ENCODE measurements at regions not wholly inside any gene's neighbourhood (a gene's known extent, or its start where the extent isn't known, plus 50 kb on each side); places are given as distances from the start of the nearest gene placed in this dataset.

- Histone ChIP-seq H3K4me3 (no peak overlapping the region), H3K27me3 (no peaks in the 10 kb centered on the region), H3K36me3 (no peaks in the 10 kb centered on the region), H3K4me1 (peaks cover 13% of the 10 kb centered on the region), H3K9me3 (no peaks in the 10 kb centered on the region), H3K27ac (peak overlapping the region; percentile 14)
- DNase-seq (ENCODE audit: low spot score in 2 of 2), result no peak
- TF ChIP-seq EP300 (IDR thresholded peaks at IDR 0.05), result no peak
- TF ChIP-seq POLR2AphosphoS5 (IDR thresholded peaks at IDR 0.05), result no peak
- TF ChIP-seq CTCF (IDR thresholded peaks at IDR 0.05), result no peak
- TF ChIP-seq POLR2A (IDR thresholded peaks at IDR 0.05), result no peak
- WGBS, result 74% methylated on average over 2 of the region's 2 CpGs
These were observed 168.6 kb downstream of the C7orf25 start for GRCh38 chr7:42743077-42743858.

- H3K27me3 ChIP-seq, result no peaks in the 10 kb centered on the region
- peaks cover 13% of the 10 kb centered on the region for H3K4me1 ChIP-seq
- TF ChIP-seq CTCF (IDR thresholded peaks at IDR 0.05) (no peak), EP300 (IDR thresholded peaks at IDR 0.05) (no peak), POLR2AphosphoS5 (IDR thresholded peaks at IDR 0.05) (no peak), POLR2A (IDR thresholded peaks at IDR 0.05) (no peak)
- no peak overlapping the region for H3K27ac ChIP-seq
- WGBS, result 47% methylated on average over 3 of the region's 3 CpGs
- no peak overlapping the region for H3K4me3 ChIP-seq
- H3K9me3 ChIP-seq, result no peaks in the 10 kb centered on the region
- no peak for DNase-seq (ENCODE audit: low spot score in 2 of 2)
- H3K36me3 ChIP-seq, result no peaks in the 10 kb centered on the region
These were observed 169.6 kb downstream of the C7orf25 start for GRCh38 chr7:42742318-42742717.

GRCh38 chr7:42740408-42740807, 171.5 kb downstream of the C7orf25 start:
- WGBS, result 38% methylated on average over 3 of the region's 3 CpGs
- no peaks in the 10 kb centered on the region for H3K36me3 ChIP-seq
- no peak for TF ChIP-seq POLR2A (IDR thresholded peaks at IDR 0.05)
- no peak for TF ChIP-seq EP300 (IDR thresholded peaks at IDR 0.05)
- no peak for TF ChIP-seq CTCF (IDR thresholded peaks at IDR 0.05)
- TF ChIP-seq POLR2AphosphoS5 (IDR thresholded peaks at IDR 0.05), result no peak

GRCh38 chr7:42739638-42740037, 172.2 kb downstream of the C7orf25 start:
- H3K36me3 ChIP-seq, result no peaks in the 10 kb centered on the region
- no peaks in the 10 kb centered on the region for H3K27me3 ChIP-seq
- H3K4me3 ChIP-seq, result no peak overlapping the region
- H3K9me3 ChIP-seq, result no peaks in the 10 kb centered on the region
- peaks cover 9% of the 10 kb centered on the region for H3K4me1 ChIP-seq
- WGBS, result 63% methylated on average over 8 of the region's 8 CpGs
- TF ChIP-seq EP300 (IDR thresholded peaks at IDR 0.05) (no peak), POLR2AphosphoS5 (IDR thresholded peaks at IDR 0.05) (no peak), POLR2A (IDR thresholded peaks at IDR 0.05) (no peak), CTCF (IDR thresholded peaks at IDR 0.05) (no peak)
- DNase-seq (ENCODE audit: low spot score in 2 of 2), result no peak
- H3K27ac ChIP-seq, result peak overlapping the region; percentile 7

More at GRCh38 chr7:42740408-42740807, 171.5 kb downstream of the C7orf25 start:
- Histone ChIP-seq H3K4me1 (peaks cover 9% of the 10 kb centered on the region), H3K4me3 (no peak overlapping the region), H3K27me3 (no peaks in the 10 kb centered on the region), H3K9me3 (no peaks in the 10 kb centered on the region), H3K27ac (no peak overlapping the region)
- DNase-seq (ENCODE audit: low spot score in 2 of 2), result no peak

- TF ChIP-seq POLR2AphosphoS5 (IDR thresholded peaks at IDR 0.05) (no peak), EP300 (IDR thresholded peaks at IDR 0.05) (no peak), POLR2A (IDR thresholded peaks at IDR 0.05) (no peak), CTCF (IDR thresholded peaks at IDR 0.05) (no peak)
- no peak for DNase-seq (ENCODE audit: low spot score in 2 of 2)
These were observed 174.9 kb downstream of the C7orf25 start for GRCh38 chr7:42736931-42737330.

More at GRCh38 chr7:42736931-42737330, 174.9 kb downstream of the C7orf25 start:
- Histone ChIP-seq H3K4me1 (peaks cover 9% of the 10 kb centered on the region), H3K36me3 (no peaks in the 10 kb centered on the region), H3K4me3 (no peak overlapping the region), H3K9me3 (no peaks in the 10 kb centered on the region), H3K27me3 (no peaks in the 10 kb centered on the region), H3K27ac (no peak overlapping the region)
- 100% methylated on average over 1 of the region's 1 CpG for WGBS

All from suprapubic skin (tissue), 4 donors.